PC-9 (cell line): ENCODE measurements at regions not wholly inside any gene's neighbourhood (a gene's known extent, or its start where the extent isn't known, plus 50 kb on each side); places are given as distances from the start of the nearest gene placed in this dataset.
"Not testable (repeated sequence)": the region's sequence is repeated elsewhere in the genome, so short reads cannot be mapped to it uniquely, and the experiment has no call there.

ENCODE experiments used
- EZH2 ChIP-seq: fragments of 200-600 bp; sonication (generic); IDR thresholded peaks from 2 replicates; pipeline ENCODE4 v1.8.0; 2017; ENCODE audit warnings: antibody characterized with exemption, low read depth
- TF ChIP-seq, protein P1 (sequence below): fragments of 200-600 bp; sonication (generic); conservative IDR thresholded peaks from 2 replicates; pipeline ENCODE4 v1.6.1; 2017; ENCODE audit warnings: mixed run types, antibody characterized with exemption, mild to moderate bottlenecking, moderate library complexity

DNA sequence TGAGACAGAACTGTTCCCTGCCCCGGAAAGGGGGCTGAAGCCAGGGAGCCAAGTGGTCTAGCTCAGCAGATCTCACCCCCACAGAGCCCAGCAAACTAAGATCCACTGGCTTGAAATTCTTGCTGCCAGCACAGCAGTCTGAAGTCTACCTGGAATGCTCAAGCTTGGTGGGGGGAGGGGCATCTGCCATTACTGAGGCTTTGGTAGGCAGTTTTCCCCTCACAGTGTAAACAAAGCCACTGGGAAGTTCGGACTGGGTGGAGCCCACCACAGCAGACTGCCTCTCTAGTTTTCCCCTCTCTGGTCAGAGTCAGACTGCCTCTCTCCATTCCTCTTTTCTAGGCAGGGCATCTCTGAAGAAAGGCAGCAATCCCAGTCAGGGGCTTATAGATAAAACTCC, 68.5 kb upstream of the MAN1A1 start:
- TF ChIP-seq, protein P1, sequence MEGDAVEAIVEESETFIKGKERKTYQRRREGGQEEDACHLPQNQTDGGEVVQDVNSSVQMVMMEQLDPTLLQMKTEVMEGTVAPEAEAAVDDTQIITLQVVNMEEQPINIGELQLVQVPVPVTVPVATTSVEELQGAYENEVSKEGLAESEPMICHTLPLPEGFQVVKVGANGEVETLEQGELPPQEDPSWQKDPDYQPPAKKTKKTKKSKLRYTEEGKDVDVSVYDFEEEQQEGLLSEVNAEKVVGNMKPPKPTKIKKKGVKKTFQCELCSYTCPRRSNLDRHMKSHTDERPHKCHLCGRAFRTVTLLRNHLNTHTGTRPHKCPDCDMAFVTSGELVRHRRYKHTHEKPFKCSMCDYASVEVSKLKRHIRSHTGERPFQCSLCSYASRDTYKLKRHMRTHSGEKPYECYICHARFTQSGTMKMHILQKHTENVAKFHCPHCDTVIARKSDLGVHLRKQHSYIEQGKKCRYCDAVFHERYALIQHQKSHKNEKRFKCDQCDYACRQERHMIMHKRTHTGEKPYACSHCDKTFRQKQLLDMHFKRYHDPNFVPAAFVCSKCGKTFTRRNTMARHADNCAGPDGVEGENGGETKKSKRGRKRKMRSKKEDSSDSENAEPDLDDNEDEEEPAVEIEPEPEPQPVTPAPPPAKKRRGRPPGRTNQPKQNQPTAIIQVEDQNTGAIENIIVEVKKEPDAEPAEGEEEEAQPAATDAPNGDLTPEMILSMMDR = not testable (repeated sequence)
- not testable (repeated sequence) for TF ChIP-seq EZH2
